H9 (cell line): ENCODE measurements at regions not wholly inside any gene's neighbourhood (a gene's known extent, or its start where the extent isn't known, plus 50 kb on each side); places are given as distances from the start of the nearest gene placed in this dataset.

ENCODE experiments used
- DNase-seq: peaks from one replicate; pipeline ENCODE4 v3.0.0-alpha.2; 2017
- H2AFZ ChIP-seq: one replicate; pipeline ENCODE4 v1.6.1; 2013; ENCODE audit warnings: mild to moderate bottlenecking, low read length, control low read depth, moderate library complexity
- H2AK5ac ChIP-seq: 2 replicates; pipeline ENCODE4 v1.6.1; 2013; ENCODE audit warnings: low read length, control low read depth, mixed read lengths; ENCODE audit not compliant: insufficient read length
- H2BK120ac ChIP-seq: one replicate; pipeline ENCODE4 v1.6.1; 2013; ENCODE audit warnings: low read depth, mild to moderate bottlenecking, low read length, control low read depth, inconsistent platforms; ENCODE audit not compliant: poor library complexity, severe bottlenecking
- H2BK12ac ChIP-seq: 2 replicates; pipeline ENCODE4 v1.6.1; 2013; ENCODE audit warnings: low read length, control low read depth, mixed read lengths, low read depth; ENCODE audit not compliant: insufficient read length
- H2BK15ac ChIP-seq: 2 replicates; pipeline ENCODE4 v1.6.1; 2013; ENCODE audit warnings: low read depth, low read length, control low read depth
- H2BK20ac ChIP-seq: one replicate; pipeline ENCODE4 v1.6.1; 2013; ENCODE audit warnings: low read depth, mild to moderate bottlenecking, low read length, control low read depth, inconsistent platforms; ENCODE audit not compliant: poor library complexity, severe bottlenecking
- H2BK5ac ChIP-seq: 2 replicates; pipeline ENCODE4 v1.6.1; 2013; ENCODE audit warnings: low read length, control low read depth, mixed read lengths; ENCODE audit not compliant: insufficient read length
- H3K14ac ChIP-seq: 2 replicates; pipeline ENCODE4 v1.6.1; 2013; ENCODE audit warnings: low read length, control low read depth; ENCODE audit not compliant: insufficient read depth
- H3K18ac ChIP-seq: 2 replicates; pipeline ENCODE4 v1.6.1; 2013; ENCODE audit warnings: low read depth, mild to moderate bottlenecking, mixed read lengths, low read length, control low read depth; ENCODE audit not compliant: insufficient read length
- H3K23ac ChIP-seq: 2 replicates; pipeline ENCODE4 v1.6.1; 2013; ENCODE audit warnings: low read length, control low read depth, mixed read lengths, low read depth; ENCODE audit not compliant: insufficient read length
- H3K23me2 ChIP-seq: 2 replicates; pipeline ENCODE4 v1.6.1; 2013; ENCODE audit warnings: low read depth, mild to moderate bottlenecking, mixed read lengths, low read length, control low read depth; ENCODE audit not compliant: insufficient read length, poor library complexity, severe bottlenecking
- H3K27ac ChIP-seq: 2 replicates; pipeline ENCODE4 v1.5.1; 2013; ENCODE audit warnings: low read length, control low read depth, mixed read lengths, low read depth; ENCODE audit not compliant: insufficient read length
- H3K27me3 ChIP-seq: 2 replicates; pipeline ENCODE4 v1.6.1; 2013; ENCODE audit warnings: low read length, control low read depth, inconsistent platforms; ENCODE audit not compliant: insufficient read depth
- H3K4ac ChIP-seq: 2 replicates; pipeline ENCODE4 v1.6.1; 2013; ENCODE audit warnings: low read depth, mild to moderate bottlenecking, control low read depth, inconsistent platforms, low read length, moderate library complexity
- H3K4me1 ChIP-seq: 2 replicates; pipeline ENCODE4 v1.6.1; 2013; ENCODE audit warnings: low read length, control low read depth, inconsistent platforms; ENCODE audit not compliant: insufficient read depth
- H3K4me2 ChIP-seq: 2 replicates; pipeline ENCODE4 v1.6.1; 2013; ENCODE audit warnings: low read length, control low read depth, mixed read lengths; ENCODE audit not compliant: insufficient read length, insufficient read depth
- H3K56ac ChIP-seq: 2 replicates; pipeline ENCODE4 v1.6.1; 2013; ENCODE audit warnings: low read depth, mild to moderate bottlenecking, mixed read lengths, low read length, control low read depth; ENCODE audit not compliant: insufficient read length
- H3K79me1 ChIP-seq: 2 replicates; pipeline ENCODE4 v1.6.1; 2013; ENCODE audit warnings: low read depth, mild to moderate bottlenecking, moderate library complexity, low read length, control low read depth, inconsistent platforms; ENCODE audit not compliant: insufficient read depth, poor library complexity, severe bottlenecking
- H3K79me2 ChIP-seq: 2 replicates; pipeline ENCODE4 v1.6.1; 2013; ENCODE audit warnings: low read length, control low read depth, inconsistent platforms; ENCODE audit not compliant: insufficient read depth
- H3K9ac ChIP-seq: 2 replicates; pipeline ENCODE4 v1.6.1; 2013; ENCODE audit warnings: low read length, control low read depth, mixed read lengths; ENCODE audit not compliant: insufficient read length; ENCODE audit errors: extremely low read depth
- H3K9me3 ChIP-seq: one replicate; pipeline ENCODE4 v1.6.1; 2013; ENCODE audit warnings: low read depth, low read length, inconsistent platforms; ENCODE audit not compliant: control insufficient read depth
- H3T11ph ChIP-seq: one replicate; pipeline ENCODE4 v1.6.1; 2013; ENCODE audit warnings: mild to moderate bottlenecking, low read length, control low read depth, inconsistent platforms
- H4K20me1 ChIP-seq: one replicate; pipeline ENCODE4 v1.6.1; 2013; ENCODE audit not compliant: control insufficient read depth, insufficient read length, insufficient read depth
- H4K5ac ChIP-seq: 2 replicates; pipeline ENCODE4 v1.6.1; 2013; ENCODE audit warnings: low read depth, mild to moderate bottlenecking, mixed read lengths, low read length, control low read depth; ENCODE audit not compliant: insufficient read length
- H4K8ac ChIP-seq: replicated peaks from 2 replicates; pipeline ENCODE4 v1.6.1; 2013; ENCODE audit warnings: low read length, control low read depth, mixed read lengths, low read depth; ENCODE audit not compliant: insufficient read length
- H4K91ac ChIP-seq: 2 replicates; pipeline ENCODE4 v1.6.1; 2013; ENCODE audit warnings: low read depth, mild to moderate bottlenecking, moderate library complexity, mixed read lengths, low read length, control low read depth; ENCODE audit not compliant: insufficient read length
- H3K27ac Mint-ChIP-seq, 3 experiments: 2 replicates in 2 of 3; 3 replicates in 1 of 3; pipeline ENCODE4 v1.8.0; 2020 to 2021; ENCODE audit warnings: mixed read lengths in 3 of 3, mild to moderate bottlenecking in 1 of 3, moderate library complexity in 1 of 3
- H3K27me3 Mint-ChIP-seq: 2 replicates; pipeline ENCODE4 v1.8.0; 2021; ENCODE audit warnings: low read depth, mild to moderate bottlenecking, moderate library complexity, mixed read lengths
- H3K36me3 Mint-ChIP-seq, 3 experiments: 2 replicates in 2 of 3; 3 replicates in 1 of 3; pipeline ENCODE4 v1.8.0; 2020 to 2021; ENCODE audit warnings: low read depth in 3 of 3, mixed read lengths in 3 of 3; ENCODE audit not compliant: insufficient read depth in 1 of 3
- H3K4me1 Mint-ChIP-seq, 2 experiments: 2 replicates each; pipeline ENCODE4 v1.8.0; 2020; ENCODE audit warnings: mixed read lengths in 2 of 2
- H3K4me3 Mint-ChIP-seq, 2 experiments: 2 replicates in 1 of 2; 3 replicates in 1 of 2; pipeline ENCODE4 v1.8.0; 2020 to 2021; ENCODE audit warnings: mild to moderate bottlenecking in 2 of 2, mixed read lengths in 2 of 2, moderate library complexity in 1 of 2
- H3K9me3 Mint-ChIP-seq, 2 experiments: 2 replicates in 1 of 2; 3 replicates in 1 of 2; pipeline ENCODE4 v1.8.0; 2020; ENCODE audit warnings: mild to moderate bottlenecking in 2 of 2, mixed read lengths in 2 of 2, moderate library complexity in 1 of 2
- CTCF ChIP-seq: fragments of 200-600 bp; sonication (generic); conservative IDR thresholded peaks from 3 replicates; pipeline ENCODE4 v1.8.0; 2021; ENCODE audit warnings: antibody characterized with exemption, mild to moderate bottlenecking
- WGBS: extraction: QIAGEN DNeasy Blood & Tissue Kit; methylation state at CpG from one replicate; pipeline ENCODE4 v1.1.7; 2013; ENCODE audit warnings: missing lambda C conversion rate, low lambda C conversion rate, mixed read lengths; ENCODE audit not compliant: insufficient read length; ENCODE audit errors: extremely low coverage; 5-methylcytosine and 5-hydroxymethylcytosine counted together

- Histone ChIP-seq H2BK120ac (no peak overlapping the region), H2BK15ac (no peak overlapping the region), H3K56ac (no peak overlapping the region), H3K4me2 (no peak overlapping the region), H3K9me3 (no peaks in the 10 kb centered on the region), H4K20me1 (no peaks in the 10 kb centered on the region), H3K4ac (no peak overlapping the region), H3K79me2 (no peaks in the 10 kb centered on the region), H3K14ac (no peak overlapping the region), H3T11ph (no peak overlapping the region), H2AK5ac (no peak overlapping the region), H3K9ac (no peak overlapping the region), H2AFZ (no peak overlapping the region), H3K23ac (no peak overlapping the region), H3K4me1 (no peaks in the 10 kb centered on the region), H3K27me3 (no peaks in the 10 kb centered on the region), H2BK20ac (no peak overlapping the region), H4K5ac (no peak overlapping the region), H3K18ac (no peak overlapping the region), H4K8ac (no peak overlapping the region), H3K27ac (no peak overlapping the region), H3K23me2 (no peaks in the 10 kb centered on the region), H3K79me1 (no peaks in the 10 kb centered on the region), H2BK12ac (no peak overlapping the region), H4K91ac (no peak overlapping the region), H2BK5ac (no peak overlapping the region)
- Mint-ChIP-seq H3K27me3 (no peaks in the 10 kb centered on the region), H3K36me3 (no peaks in the 10 kb centered on the region), H3K27ac (no peak overlapping the region), H3K9me3 (0 out of 5 replicates have a peak, but pooled peaks cover 0 to 4% of the 10 kb centered on the region in 2 experiments), H3K4me1 (no peaks in the 10 kb centered on the region), H3K4me3 (no peak overlapping the region)
- DNase-seq, result no peak
- WGBS, result no CpG with 5 or more reads among the region's 2 CpGs
- TF ChIP-seq CTCF, result no peak
Observed at GRCh38 chr2:123456416-123456815, 568.7 kb upstream of the CNTNAP5 start.
